HG02970 (cell line): ENCODE measurements at regions not wholly inside any gene's neighbourhood (a gene's known extent, or its start where the extent isn't known, plus 50 kb on each side); places are given as distances from the start of the nearest gene placed in this dataset.

ENCODE experiments used
- ATAC-seq: cut with Tn5 transposase; IDR thresholded peaks from one replicate; pipeline ENCODE4 v1.9.1; 2021; ENCODE audit warnings: mild to moderate bottlenecking, moderate library complexity, moderate number of reproducible peaks; ENCODE audit not compliant: unreplicated experiment, low FRiP score

DNA sequence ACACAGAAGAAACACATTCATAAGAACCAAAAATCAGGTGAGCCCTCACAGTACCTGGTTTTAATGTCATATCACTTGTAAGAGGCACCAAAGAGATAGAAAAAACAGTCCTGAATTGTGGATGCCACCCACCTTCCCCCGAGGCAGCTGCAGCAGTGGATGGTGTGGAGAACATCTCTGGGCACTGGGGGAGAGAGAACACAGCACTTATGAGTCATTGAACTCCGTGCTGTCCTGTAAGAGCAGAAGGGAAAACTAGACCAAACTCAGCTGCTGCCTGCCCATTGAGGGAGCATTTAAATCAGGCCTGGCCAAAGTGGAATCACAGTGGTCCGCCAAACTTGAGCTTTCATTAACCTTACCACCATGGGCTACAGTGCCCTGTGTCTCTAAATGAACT is 296.2 kb downstream of the SPATA31D1 start:
- ATAC-seq, result no peak

DNA sequence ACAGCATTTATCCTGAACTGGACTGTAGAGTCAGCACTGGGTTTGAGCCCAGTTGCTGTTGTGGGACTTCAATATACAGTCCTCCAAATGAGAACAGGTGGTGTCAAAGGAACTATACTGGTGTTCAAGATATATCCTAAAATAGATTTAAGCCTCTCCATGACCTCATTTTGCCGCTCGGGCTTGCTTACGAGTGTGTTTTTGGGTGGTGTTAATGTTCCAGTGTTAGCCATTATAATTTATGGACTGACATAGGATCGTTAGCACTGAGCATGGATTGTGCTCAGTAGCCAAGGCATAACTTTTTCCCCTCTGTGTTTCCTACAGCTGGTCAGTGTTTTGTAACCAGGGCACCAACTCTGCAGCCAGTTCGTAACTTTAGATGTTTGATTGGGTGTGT is 306.6 kb downstream of the SPATA31D1 start:
- no peak for ATAC-seq

GRCh38 chr9:82299870-82300269 is 311.3 kb downstream of the SPATA31D1 start:
- no peak for ATAC-seq

DNA sequence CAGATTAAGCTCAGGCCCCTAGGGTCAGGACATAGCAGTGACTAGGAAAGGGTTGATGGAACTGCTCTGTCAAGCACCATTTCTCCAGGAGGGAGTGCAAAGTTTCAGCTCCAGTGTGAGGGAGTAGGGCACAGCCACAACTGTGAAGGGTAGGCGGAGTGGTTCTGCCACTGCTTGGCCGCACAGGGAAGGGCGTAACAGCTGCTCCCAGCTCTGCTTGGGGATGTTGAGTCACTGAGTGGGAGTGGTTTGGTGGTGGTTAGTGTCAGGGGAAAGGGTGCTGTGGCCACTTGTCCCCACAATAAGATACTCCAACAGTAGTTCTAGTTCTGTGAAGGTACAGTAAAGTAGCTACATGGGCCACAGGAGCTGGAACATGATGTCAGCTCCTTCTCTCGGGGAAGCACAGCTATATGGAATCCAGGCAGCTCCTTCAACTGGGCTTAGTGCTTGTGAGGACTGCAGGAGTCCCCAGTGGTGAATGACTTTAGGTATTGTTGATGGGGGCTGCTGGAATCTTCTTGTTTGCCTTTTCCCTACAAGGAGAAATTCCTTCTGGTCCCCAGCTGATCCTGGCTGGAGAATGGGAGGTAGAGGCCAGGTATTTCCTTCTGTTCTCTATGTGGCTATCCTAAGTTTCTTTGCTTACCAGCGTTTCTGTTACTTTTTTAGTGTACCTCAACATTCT is 314.5 kb downstream of the SPATA31D1 start:
- ATAC-seq, result no peak

GRCh38 chr9:82308836-82309235 is 320.3 kb downstream of the SPATA31D1 start:
- ATAC-seq, result no peak

DNA sequence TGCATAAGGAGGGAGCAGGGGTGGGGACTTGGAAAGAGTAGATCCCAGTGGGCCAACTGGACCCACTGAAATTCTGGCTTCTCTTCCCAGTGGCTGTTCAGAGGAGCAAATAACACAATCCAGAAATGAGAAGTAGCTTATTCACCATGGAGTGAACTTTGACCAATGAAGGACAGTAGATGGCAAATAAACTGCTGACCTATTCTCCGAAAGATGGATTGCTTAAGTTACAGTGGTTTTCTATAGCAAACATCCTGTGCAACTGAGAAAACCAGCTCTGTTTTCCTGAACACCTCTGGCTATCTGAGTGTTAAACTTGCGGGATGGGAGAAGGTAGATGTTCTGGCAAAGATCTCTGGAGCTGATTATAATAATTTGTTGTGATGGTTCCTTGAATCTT is 325.1 kb downstream of the SPATA31D1 start:
- ATAC-seq, result no peak

- no peak for ATAC-seq
Measured at GRCh38 chr9:82320566-82320965, 332.0 kb downstream of the SPATA31D1 start.

- no peak for ATAC-seq
Measured at GRCh38 chr9:82325907-82326306, 337.3 kb downstream of the SPATA31D1 start.

DNA sequence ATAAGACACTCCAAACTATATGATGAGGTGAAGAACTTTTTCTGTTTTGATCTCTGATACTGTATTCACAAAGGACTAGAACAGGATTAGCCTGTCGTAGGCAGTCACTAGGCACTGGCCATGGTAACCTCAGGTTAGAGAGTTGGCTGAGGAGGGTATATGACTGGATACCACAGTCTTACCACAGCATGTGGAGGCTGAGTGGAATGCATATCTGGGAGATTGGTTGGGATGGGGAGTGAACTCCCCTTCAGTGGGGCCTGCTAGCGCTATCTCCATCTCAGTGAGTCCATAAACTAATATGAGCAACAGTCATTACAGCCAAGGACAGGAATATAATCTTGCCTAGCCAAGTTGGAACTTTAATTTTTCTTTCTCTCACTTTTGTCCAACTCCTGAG is 339.1 kb downstream of the SPATA31D1 start:
- ATAC-seq, result no peak

GRCh38 chr9:82331079-82331478 is 342.5 kb downstream of the SPATA31D1 start:
- ATAC-seq, result no peak

DNA sequence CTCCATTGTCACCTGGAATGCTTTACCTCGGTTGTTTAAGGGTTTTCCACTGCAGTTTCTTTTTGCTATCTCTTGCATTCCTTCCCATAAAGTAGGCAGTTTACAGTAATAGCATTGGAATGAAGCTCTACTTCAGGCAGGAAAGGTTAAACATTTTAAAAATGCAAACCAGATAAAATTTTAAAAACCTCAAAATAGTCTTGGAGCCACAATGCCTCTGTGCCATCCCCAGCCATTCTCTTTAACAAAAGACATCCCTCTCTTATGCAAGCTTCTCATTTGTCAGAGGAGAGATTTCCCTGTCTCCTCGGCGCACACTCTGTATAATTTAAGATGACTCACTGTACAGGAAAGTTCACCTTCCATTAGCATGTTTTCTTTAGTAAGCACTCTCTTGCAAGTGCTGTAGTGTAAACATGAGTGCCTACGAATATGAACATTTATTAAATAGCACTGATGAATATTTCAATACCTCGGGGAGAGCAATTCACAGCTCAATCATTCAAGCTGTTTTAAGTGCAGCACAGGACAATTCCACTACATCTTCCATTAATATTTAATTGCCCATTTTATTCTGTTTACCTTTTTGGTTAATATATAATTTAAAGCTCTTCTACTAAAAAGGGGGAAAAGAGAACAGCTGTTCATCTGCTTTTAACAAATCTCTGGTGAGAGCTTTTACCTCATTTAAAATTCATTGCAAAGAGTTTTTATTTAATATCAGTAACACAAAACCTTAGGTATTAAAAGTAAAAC is 343.6 kb downstream of the SPATA31D1 start:
- ATAC-seq, result no peak

DNA sequence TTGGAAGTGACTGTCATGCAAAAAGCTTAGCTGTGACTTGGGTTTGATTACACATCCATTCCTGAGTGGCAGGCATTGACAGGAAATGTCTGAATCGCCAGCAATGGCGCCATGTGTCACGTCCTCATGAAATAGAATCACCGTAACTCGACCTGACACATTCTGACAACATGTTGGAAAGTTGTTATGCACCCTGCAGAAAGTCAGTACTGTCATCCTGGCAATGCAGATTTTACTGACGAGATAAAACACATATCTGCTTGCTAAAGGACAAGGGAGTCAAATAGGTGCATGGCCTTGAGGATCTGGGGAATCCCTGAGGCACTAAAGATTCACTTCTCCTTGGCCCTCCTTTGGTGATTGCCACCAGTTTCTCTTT is 344.2 kb downstream of the SPATA31D1 start:
- no peak for ATAC-seq

- ATAC-seq, result no peak
Measured at GRCh38 chr9:82333671-82334070, 345.1 kb downstream of the SPATA31D1 start.

DNA sequence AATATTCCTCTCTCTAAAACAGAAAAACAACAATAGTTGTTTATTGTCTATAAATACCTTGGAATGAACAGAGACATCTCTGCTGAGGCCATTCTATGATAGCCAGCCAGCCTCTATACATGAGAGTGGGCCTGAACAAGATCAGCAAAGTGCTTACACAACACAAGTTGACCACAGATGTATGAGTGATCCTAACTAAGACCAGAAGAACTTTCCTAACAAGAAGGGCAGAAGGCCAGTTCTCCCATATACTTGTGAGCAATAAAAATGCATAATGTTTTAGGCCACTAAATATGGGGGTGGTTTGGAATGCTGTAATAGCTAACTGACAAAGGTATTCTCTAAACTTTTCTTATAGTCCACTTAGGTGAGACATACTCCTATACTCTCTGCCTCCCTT is 345.7 kb downstream of the SPATA31D1 start:
- no peak for ATAC-seq

DNA sequence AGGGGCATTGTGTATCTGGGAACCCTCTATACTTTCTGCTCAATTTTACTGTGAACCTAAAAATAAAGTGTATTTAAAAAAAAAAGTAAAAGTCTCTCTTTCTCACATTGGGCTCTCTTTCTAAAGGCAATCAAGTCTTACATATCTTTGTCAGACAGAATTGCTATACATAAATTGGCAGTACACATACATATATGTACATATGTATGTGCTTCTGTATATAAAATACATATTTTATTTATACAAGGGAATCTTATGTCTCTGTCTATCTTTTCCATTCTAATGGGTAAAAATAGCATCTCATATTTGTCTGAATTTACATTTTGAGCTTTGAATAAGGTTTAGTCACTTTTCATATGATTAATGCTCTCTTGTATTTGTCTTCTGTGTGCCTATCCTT is 348.8 kb downstream of the SPATA31D1 start:
- no peak for ATAC-seq

GRCh38 chr9:82342046-82342445 is 353.5 kb downstream of the SPATA31D1 start:
- no peak for ATAC-seq

DNA sequence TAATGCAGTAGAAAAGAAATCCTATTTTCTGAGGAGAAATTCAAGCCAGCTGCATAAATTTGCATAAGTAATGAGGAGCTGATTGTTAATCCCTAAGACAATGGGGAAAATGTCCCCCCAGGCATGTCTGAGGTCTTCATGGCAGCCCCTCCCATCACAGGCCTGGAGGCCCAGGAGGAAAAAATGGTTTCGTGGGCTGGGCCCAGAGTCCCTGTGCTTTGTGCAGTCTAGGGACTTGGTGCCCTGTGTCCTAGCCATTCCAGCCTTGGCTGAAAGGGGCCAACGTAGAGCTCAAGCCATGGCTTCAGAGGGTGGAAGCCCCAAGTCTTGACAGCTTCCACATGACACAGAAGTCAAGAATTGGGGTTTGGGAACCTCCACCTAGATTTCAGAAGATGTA is 357.5 kb downstream of the SPATA31D1 start:
- no peak for ATAC-seq

GRCh38 chr9:82353631-82354278 is 365.2 kb downstream of the SPATA31D1 start:
- ATAC-seq, result no peak

GRCh38 chr9:82354279-82354659 is 365.7 kb downstream of the SPATA31D1 start:
- no peak for ATAC-seq

GRCh38 chr9:82356131-82356530 is 367.6 kb downstream of the SPATA31D1 start:
- ATAC-seq, result no peak

GRCh38 chr9:82356871-82357270 is 368.3 kb downstream of the SPATA31D1 start:
- ATAC-seq, result no peak

DNA sequence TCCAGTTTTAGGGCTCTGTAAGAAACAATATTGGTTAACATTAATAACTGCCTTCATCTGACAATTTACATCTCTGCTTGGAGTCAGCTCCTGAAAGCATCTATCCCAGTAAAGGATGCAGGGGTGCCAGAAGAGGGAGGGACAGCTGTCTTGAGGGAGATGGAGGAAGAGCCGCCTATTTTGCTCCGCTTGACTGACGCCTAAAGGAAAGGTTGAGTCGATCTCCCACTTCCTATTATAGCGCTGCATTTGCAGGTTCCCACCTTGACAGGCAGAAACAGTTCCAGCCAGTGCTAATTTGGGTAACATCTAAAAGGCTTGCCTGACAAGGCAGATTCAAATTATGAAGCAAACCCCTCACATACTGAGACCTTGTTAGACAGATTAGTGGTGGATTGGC is 374.6 kb downstream of the SPATA31D1 start:
- no peak for ATAC-seq
